Activated T-cell treated with anti-CD3 and anti-CD28 coated beads, Interleukin-2, amount 50 U/mL, for 72 hours (primary cell): ENCODE measurements at regions not wholly inside any gene's neighbourhood (a gene's known extent, or its start where the extent isn't known, plus 50 kb on each side); places are given as distances from the start of the nearest gene placed in this dataset.
A peak's percentile ranks its signal among the peaks of the same experiment; 100 is the strongest.

Experiments used
- ATAC-seq, 2 donors: fragments of 150-1000 bp; cut with Tn5 transposase; replicated peaks in 1 of 2; 2 replicates each; pipeline ENCODE4 v1.10.0; 2021; ENCODE audit warnings: moderate library complexity in 2 of 2, mild to moderate bottlenecking in 1 of 2
- DNase-seq, 2 donors: peaks; one replicate each; pipeline ENCODE4 v3.0.0; 2021 to 2022; ENCODE audit warnings: mixed read lengths in 1 of 2
- H3K27ac Mint-ChIP-seq: one replicate; pipeline ENCODE4 v1.8.0; 2022; ENCODE audit warnings: mild to moderate bottlenecking, moderate library complexity, mixed read lengths
- H3K27me3 Mint-ChIP-seq: one replicate; pipeline ENCODE4 v1.8.0; 2022; ENCODE audit warnings: low read depth, mixed read lengths
- H3K36me3 Mint-ChIP-seq, 2 donors: one replicate each; pipeline ENCODE4 v1.8.0; 2022; ENCODE audit warnings: mixed read lengths in 2 of 2, mild to moderate bottlenecking in 1 of 2; ENCODE audit not compliant: insufficient read depth in 2 of 2
- H3K4me1 Mint-ChIP-seq: one replicate; pipeline ENCODE4 v1.8.0; 2022; ENCODE audit warnings: low read depth, mixed read lengths
- H3K4me3 Mint-ChIP-seq, 2 donors: one replicate each; pipeline ENCODE4 v1.8.0; 2022; ENCODE audit warnings: mild to moderate bottlenecking in 2 of 2, mixed read lengths in 2 of 2, moderate library complexity in 2 of 2
- H3K9me3 Mint-ChIP-seq, 2 donors: one replicate each; pipeline ENCODE4 v1.8.0; 2022; ENCODE audit warnings: mixed read lengths in 2 of 2

- peaks cover 0 to 2% of the 10 kb centered on the region in 2 donors for H3K36me3 Mint-ChIP-seq
- peaks cover 33% of the 10 kb centered on the region for H3K4me1 Mint-ChIP-seq
- no peak overlapping the region for H3K27ac Mint-ChIP-seq
- DNase-seq, result peak in 1 of 2 donors; percentile 7
- H3K9me3 Mint-ChIP-seq, result no peaks in the 10 kb centered on the region
- H3K4me3 Mint-ChIP-seq, result no peak overlapping the region
- peaks cover 6% of the 10 kb centered on the region for H3K27me3 Mint-ChIP-seq
- ATAC-seq, result peak in 1 of 2 donors; percentile 20
Observed at GRCh38 chr5:143698574-143698973, 113.4 kb upstream of the HMHB1 start.

GRCh38 chr5:143696921-143697320 is 115.0 kb upstream of the HMHB1 start:
- Mint-ChIP-seq H3K4me1 (peaks cover 38% of the 10 kb centered on the region), H3K36me3 (peaks cover 0 to 2% of the 10 kb centered on the region in 2 donors), H3K27me3 (peaks cover 4% of the 10 kb centered on the region), H3K27ac (peak overlapping the region; percentile 4), H3K4me3 (no peak overlapping the region), H3K9me3 (no peaks in the 10 kb centered on the region)
- no peak for ATAC-seq
- no peak for DNase-seq

DNA sequence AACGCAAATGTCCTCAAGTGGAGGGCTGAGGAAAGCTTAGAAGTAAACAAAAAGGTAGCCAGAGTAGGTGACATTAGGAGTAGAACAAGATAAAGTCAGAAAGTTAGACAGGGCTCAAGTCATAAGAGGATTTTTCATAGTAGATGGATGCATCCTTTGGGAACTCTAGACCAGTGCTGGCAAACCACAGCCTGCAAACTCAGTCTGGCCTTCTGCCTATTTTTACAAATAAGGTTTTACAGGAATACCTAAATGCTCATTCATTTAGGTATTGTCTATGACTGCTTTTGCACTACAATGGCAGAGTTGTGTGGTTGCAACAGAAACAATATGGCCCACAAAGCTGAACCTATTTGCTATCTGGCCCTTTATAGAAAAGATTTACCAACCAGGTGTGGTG is 116.0 kb upstream of the HMHB1 start:
- no peak for DNase-seq
- no peak overlapping the region for H3K4me3 Mint-ChIP-seq
- H3K4me1 Mint-ChIP-seq, result peaks cover 38% of the 10 kb centered on the region
- H3K27ac Mint-ChIP-seq, result no peak overlapping the region
- H3K27me3 Mint-ChIP-seq, result no peaks in the 10 kb centered on the region
- no peak for ATAC-seq
- H3K36me3 Mint-ChIP-seq, result peaks cover 0 to 2% of the 10 kb centered on the region in 2 donors
- no peaks in the 10 kb centered on the region for H3K9me3 Mint-ChIP-seq

- no peak overlapping the region for H3K4me3 Mint-ChIP-seq
- DNase-seq, result no peak
- H3K9me3 Mint-ChIP-seq, result peaks cover 0 to 2% of the 10 kb centered on the region in 2 donors
- no peak for ATAC-seq
- peaks cover 38% of the 10 kb centered on the region for H3K4me1 Mint-ChIP-seq
- no peak overlapping the region for H3K27ac Mint-ChIP-seq
- no peaks in the 10 kb centered on the region for H3K27me3 Mint-ChIP-seq
- peaks cover 3 to 5% of the 10 kb centered on the region in 2 donors for H3K36me3 Mint-ChIP-seq
Observed at GRCh38 chr5:143695244-143695864, 116.6 kb upstream of the HMHB1 start.

DNA sequence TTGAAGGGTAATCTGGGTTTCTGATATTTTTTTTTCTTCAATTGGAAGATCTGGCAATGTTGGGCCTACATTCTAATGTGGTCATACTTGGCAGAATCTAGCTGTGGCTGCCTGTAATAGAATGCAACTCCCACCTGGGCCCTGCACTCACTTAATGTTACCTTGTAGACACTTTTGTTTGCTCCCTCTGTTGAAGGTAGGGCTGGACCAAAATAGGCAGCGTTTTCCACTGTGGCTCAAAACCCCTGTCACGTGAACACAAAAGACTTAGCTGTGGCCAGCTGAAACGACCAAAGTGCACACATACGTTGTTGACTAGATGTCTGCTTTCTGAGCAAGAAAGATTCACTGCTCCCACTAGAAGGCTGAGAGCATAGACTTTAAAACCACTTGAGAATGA is 117.6 kb upstream of the HMHB1 start:
- Mint-ChIP-seq H3K27ac (no peak overlapping the region), H3K4me1 (peaks cover 35% of the 10 kb centered on the region), H3K9me3 (peaks cover 5 to 7% of the 10 kb centered on the region in 2 donors), H3K4me3 (no peak overlapping the region), H3K27me3 (peaks cover 7% of the 10 kb centered on the region), H3K36me3 (peaks cover 6 to 9% of the 10 kb centered on the region in 2 donors)
- ATAC-seq (no peak), DNase-seq (no peak)

GRCh38 chr5:143693651-143694252 is 118.2 kb upstream of the HMHB1 start:
- H3K4me3 Mint-ChIP-seq, result peak overlapping the region in 1 of 2 donors; percentile 37
- peaks cover 6 to 9% of the 10 kb centered on the region in 2 donors for H3K36me3 Mint-ChIP-seq
- ATAC-seq (peak; percentile 86 to 93), DNase-seq (peak; percentile 5 to 7)
- peaks cover 5 to 7% of the 10 kb centered on the region in 2 donors for H3K9me3 Mint-ChIP-seq
- H3K4me1 Mint-ChIP-seq, result peaks cover 29% of the 10 kb centered on the region
- H3K27ac Mint-ChIP-seq, result no peak overlapping the region
- H3K27me3 Mint-ChIP-seq, result peaks cover 7% of the 10 kb centered on the region

DNA sequence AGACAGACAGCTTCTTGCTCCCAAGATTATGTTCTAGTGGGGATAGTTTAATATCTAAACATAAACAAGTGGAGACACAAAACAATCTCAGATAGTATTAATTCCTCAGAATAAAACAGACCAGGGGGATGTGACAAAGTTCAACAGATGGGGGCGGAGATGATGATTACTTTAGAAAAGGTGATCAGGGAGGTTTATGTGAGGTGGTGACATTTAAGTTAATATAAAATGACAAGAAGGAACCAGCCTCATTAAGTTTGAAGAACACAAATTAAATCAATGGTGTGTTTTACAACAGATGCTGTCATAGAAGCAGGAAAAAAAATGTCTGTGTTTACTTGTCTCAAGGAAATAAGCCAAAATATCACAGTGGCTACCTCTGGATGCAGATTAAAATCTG is 119.6 kb upstream of the HMHB1 start:
- DNase-seq (no peak), ATAC-seq (no peak)
- Mint-ChIP-seq H3K27ac (no peak overlapping the region), H3K9me3 (peaks cover 5 to 7% of the 10 kb centered on the region in 2 donors), H3K4me3 (no peak overlapping the region), H3K4me1 (peaks cover 22% of the 10 kb centered on the region), H3K27me3 (peaks cover 7% of the 10 kb centered on the region), H3K36me3 (peaks cover 6 to 9% of the 10 kb centered on the region in 2 donors)

DNA sequence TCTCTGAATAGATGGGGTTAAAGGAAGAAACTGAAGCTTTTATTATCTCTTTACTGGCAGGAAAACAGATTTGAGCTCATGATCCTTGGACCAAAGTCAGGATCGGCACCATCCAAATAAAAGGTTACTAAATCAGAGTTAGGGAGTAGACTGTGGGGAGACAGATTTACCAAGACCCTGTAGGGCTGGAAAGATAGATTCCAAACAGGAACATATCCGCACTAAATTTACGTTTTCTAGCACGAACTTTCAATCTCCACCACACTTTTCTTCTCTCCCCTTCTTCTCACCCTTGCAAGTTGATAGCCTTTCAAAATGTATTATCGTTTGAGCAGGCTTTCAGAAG is 120.0 kb upstream of the HMHB1 start:
- H3K27ac Mint-ChIP-seq, result no peak overlapping the region

DNA sequence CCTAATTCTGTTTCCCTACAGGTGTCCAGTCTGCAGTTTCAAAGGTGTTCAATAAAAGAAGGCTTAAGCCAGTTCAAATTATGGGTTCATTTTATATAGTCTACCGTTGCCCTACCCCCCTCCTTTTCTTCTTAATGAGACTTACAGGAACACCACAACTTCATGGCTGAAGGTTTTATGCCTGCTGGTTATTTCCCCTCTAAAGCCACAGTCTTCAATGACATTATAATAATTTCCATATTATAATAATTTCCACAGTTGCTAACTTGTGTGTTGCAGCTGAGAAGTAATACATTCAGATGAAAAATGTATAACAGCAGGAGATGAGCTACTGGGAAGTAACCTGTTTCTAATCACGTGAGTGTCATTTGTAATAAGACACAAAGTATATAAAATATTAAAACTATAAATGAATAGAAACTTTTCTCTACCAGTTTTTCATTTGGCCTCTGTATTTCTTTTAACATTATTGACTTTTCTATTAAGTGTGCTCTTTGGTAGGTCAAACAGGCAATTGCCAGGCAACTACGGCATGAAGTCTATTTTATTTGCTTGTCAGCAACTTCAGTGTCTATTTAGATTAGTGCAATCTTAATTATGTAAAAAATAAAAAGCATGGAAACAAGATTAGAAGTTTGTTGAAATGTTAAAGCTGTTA is 120.5 kb upstream of the HMHB1 start:
- Mint-ChIP-seq H3K36me3 (peaks cover 6 to 9% of the 10 kb centered on the region in 2 donors), H3K4me3 (no peak overlapping the region)
- no peak for ATAC-seq

More for the DNA sequence above, 120.0 kb upstream of the HMHB1 start:
- peaks cover 7% of the 10 kb centered on the region for H3K27me3 Mint-ChIP-seq
- H3K4me1 Mint-ChIP-seq, result peaks cover 22% of the 10 kb centered on the region
- no peak for ATAC-seq
- no peak overlapping the region for H3K4me3 Mint-ChIP-seq
- H3K9me3 Mint-ChIP-seq, result peaks cover 5 to 7% of the 10 kb centered on the region in 2 donors
- DNase-seq, result no peak
- H3K36me3 Mint-ChIP-seq, result peaks cover 6 to 9% of the 10 kb centered on the region in 2 donors

DNA sequence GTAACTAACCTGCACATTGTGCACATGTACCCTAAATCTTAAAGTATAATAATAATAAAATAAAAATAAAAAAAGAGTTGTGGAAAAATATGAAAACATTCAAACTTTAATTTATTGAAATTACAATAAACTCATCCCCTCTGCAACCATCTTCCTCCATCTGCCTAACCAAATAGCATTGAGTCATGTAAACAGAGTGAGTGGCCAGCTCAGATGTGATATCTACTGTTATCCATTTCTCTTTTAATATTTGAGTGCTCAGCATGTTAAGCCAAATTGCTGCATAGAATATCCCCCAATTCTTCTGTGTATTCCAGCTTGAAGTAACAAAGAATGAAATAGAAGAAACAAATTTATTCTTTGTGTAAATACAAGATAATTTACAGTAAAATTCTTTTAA is 124.4 kb upstream of the HMHB1 start:
- Mint-ChIP-seq H3K4me1 (no peaks in the 10 kb centered on the region), H3K27me3 (peaks cover 13% of the 10 kb centered on the region), H3K9me3 (peaks cover 5 to 7% of the 10 kb centered on the region in 2 donors), H3K27ac (no peak overlapping the region), H3K36me3 (peaks cover 6 to 7% of the 10 kb centered on the region in 2 donors), H3K4me3 (no peak overlapping the region)
- ATAC-seq (no peak), DNase-seq (no peak)

More for the DNA sequence above, 120.5 kb upstream of the HMHB1 start:
- DNase-seq, result no peak
- peaks cover 7% of the 10 kb centered on the region for H3K27me3 Mint-ChIP-seq
- peaks cover 22% of the 10 kb centered on the region for H3K4me1 Mint-ChIP-seq
- no peak overlapping the region for H3K27ac Mint-ChIP-seq
- peaks cover 5 to 7% of the 10 kb centered on the region in 2 donors for H3K9me3 Mint-ChIP-seq

- Mint-ChIP-seq H3K27ac (no peak overlapping the region), H3K36me3 (peaks cover 4% of the 10 kb centered on the region in 2 donors), H3K9me3 (peaks cover 4 to 5% of the 10 kb centered on the region in 2 donors), H3K27me3 (peaks cover 13% of the 10 kb centered on the region), H3K4me1 (peaks cover 2% of the 10 kb centered on the region), H3K4me3 (no peak overlapping the region)
- ATAC-seq (no peak), DNase-seq (no peak)
Observed at GRCh38 chr5:143685246-143685815, 126.6 kb upstream of the HMHB1 start.

DNA sequence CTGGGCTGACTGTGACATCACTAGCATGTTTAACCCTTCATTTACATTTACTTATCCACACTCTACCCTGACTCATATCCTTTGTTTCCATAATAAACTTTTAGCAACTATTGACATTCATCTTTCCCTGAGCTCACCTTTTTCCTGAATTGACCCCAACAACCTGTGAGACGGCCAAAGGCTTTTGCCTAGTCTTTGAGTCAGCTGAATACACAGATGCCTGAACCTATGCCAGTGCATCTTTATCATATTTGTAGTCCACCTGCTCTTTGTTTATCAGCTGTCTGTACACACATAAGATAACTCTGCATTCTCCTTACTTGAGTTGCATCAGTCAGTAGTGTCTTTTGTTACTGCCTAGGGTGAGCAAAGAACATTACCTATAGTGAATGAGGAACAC is 128.5 kb upstream of the HMHB1 start:
- H3K4me3 Mint-ChIP-seq, result no peak overlapping the region
- H3K27ac Mint-ChIP-seq, result no peak overlapping the region
- DNase-seq (no peak), ATAC-seq (no peak)
- peaks cover 6% of the 10 kb centered on the region for H3K27me3 Mint-ChIP-seq
- H3K36me3 Mint-ChIP-seq, result no peaks in the 10 kb centered on the region
- no peaks in the 10 kb centered on the region for H3K9me3 Mint-ChIP-seq
- H3K4me1 Mint-ChIP-seq, result peaks cover 21% of the 10 kb centered on the region

GRCh38 chr5:143682929-143683386 is 129.0 kb upstream of the HMHB1 start:
- H3K27me3 Mint-ChIP-seq, result peaks cover 6% of the 10 kb centered on the region
- DNase-seq (no peak), ATAC-seq (no peak)
- no peaks in the 10 kb centered on the region for H3K9me3 Mint-ChIP-seq
- no peak overlapping the region for H3K27ac Mint-ChIP-seq
- no peak overlapping the region for H3K4me3 Mint-ChIP-seq
- peaks cover 26% of the 10 kb centered on the region for H3K4me1 Mint-ChIP-seq
- H3K36me3 Mint-ChIP-seq, result no peaks in the 10 kb centered on the region
